Smooth muscle cell (in vitro differentiated cells): ENCODE measurements at regions not wholly inside any gene's neighbourhood (a gene's known extent, or its start where the extent isn't known, plus 50 kb on each side); places are given as distances from the start of the nearest gene placed in this dataset.
"Not testable (repeated sequence)": the region's sequence is repeated elsewhere in the genome, so short reads cannot be mapped to it uniquely, and the experiment has no call there.

Experiments used
- DNase-seq: peaks from one replicate; lab custom pipeline; 2025; ENCODE audit not compliant: unreplicated experiment; lab: John Stamatoyannopoulos, UW
- H2AFZ ChIP-seq: fragments of 200-600 bp; sonication (generic); 2 replicates; pipeline ENCODE4 v1.6.0; 2016; ENCODE audit warnings: antibody characterized with exemption, low read depth, mild to moderate bottlenecking
- H3F3A ChIP-seq: fragments of 200-600 bp; sonication (generic); 2 replicates; pipeline ENCODE4 v1.6.0; 2017; ENCODE audit warnings: antibody characterized with exemption, low read depth
- H3K27ac ChIP-seq: fragments of 200-600 bp; sonication (generic); 2 replicates; pipeline ENCODE4 v1.5.1; 2016; ENCODE audit warnings: low read depth, mild to moderate bottlenecking
- H3K27me3 ChIP-seq: fragments of 200-600 bp; sonication (generic); 2 replicates; pipeline ENCODE4 v1.6.1; 2016; ENCODE audit warnings: low read depth, mild to moderate bottlenecking
- H3K36me3 ChIP-seq: fragments of 200-600 bp; sonication (generic); 2 replicates; pipeline ENCODE4 v1.5.1; 2016; ENCODE audit warnings: low read depth
- H3K4me1 ChIP-seq: fragments of 200-600 bp; sonication (generic); 2 replicates; pipeline ENCODE4 v1.5.1; 2016; ENCODE audit warnings: low read depth
- H3K4me2 ChIP-seq: fragments of 200-600 bp; sonication (generic); 2 replicates; pipeline ENCODE4 v1.6.0; 2016; ENCODE audit warnings: mild to moderate bottlenecking
- H3K4me3 ChIP-seq: fragments of 200-600 bp; sonication (generic); 2 replicates; pipeline ENCODE4 v1.5.1; 2016; ENCODE audit warnings: mild to moderate bottlenecking
- H3K79me2 ChIP-seq: fragments of 200-600 bp; sonication (generic); 2 replicates; pipeline ENCODE4 v1.6.0; 2016; ENCODE audit warnings: low read depth, mild to moderate bottlenecking
- H3K9ac ChIP-seq: fragments of 200-600 bp; sonication (generic); 2 replicates; pipeline ENCODE4 v1.6.0; 2016; ENCODE audit warnings: low read depth
- H3K9me3 ChIP-seq: fragments of 200-600 bp; sonication (generic); replicated peaks from 2 replicates; pipeline ENCODE4 v1.5.1; 2016; ENCODE audit warnings: low read depth
- H4K20me1 ChIP-seq: fragments of 200-600 bp; sonication (generic); 2 replicates; pipeline ENCODE4 v1.6.0; 2016; ENCODE audit warnings: low read depth
- WGBS: methylation state at CpG from one replicate; pipeline ENCODE4 v1.1.7; 2016; ENCODE audit warnings: low lambda C conversion rate; 5-methylcytosine and 5-hydroxymethylcytosine counted together
- TF ChIP-seq, protein P1 (sequence below): fragments of 200-600 bp; sonication (generic); IDR thresholded peaks from 2 replicates; pipeline ENCODE4 v1.5.1; 2017; ENCODE audit warnings: borderline replicate concordance, mild to moderate bottlenecking, antibody characterized with exemption; ENCODE audit not compliant: insufficient read depth, poor library complexity, severe bottlenecking

DNA sequence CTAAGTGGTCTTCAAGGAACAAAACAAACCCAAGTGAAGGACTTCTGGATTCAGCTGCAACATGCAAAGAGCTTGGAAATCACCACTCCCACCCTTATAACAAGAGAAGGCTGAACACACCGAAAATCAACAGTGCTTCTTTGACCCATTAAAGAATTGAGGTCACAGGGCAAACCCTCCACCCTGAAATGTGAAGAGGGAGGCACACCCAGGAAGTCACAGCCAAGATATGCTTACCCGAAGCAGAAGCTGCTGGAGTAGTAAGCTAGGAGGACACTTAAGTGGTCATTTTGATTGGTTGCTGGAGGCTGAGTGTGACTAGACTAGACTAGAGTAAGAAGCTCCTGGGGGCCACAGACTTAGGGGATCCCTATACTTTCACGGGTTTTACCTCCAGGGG, 188.2 kb upstream of the SSTR4 start:
- H3K4me2 ChIP-seq, result no peak overlapping the region
- WGBS, result 68% methylated on average over 3 of the region's 3 CpGs
- no peaks in the 10 kb centered on the region for H3K4me1 ChIP-seq
- no peaks in the 10 kb centered on the region for H4K20me1 ChIP-seq
- no peak overlapping the region for H3K27ac ChIP-seq
- no peak overlapping the region for H3K9ac ChIP-seq
- TF ChIP-seq, protein P1, sequence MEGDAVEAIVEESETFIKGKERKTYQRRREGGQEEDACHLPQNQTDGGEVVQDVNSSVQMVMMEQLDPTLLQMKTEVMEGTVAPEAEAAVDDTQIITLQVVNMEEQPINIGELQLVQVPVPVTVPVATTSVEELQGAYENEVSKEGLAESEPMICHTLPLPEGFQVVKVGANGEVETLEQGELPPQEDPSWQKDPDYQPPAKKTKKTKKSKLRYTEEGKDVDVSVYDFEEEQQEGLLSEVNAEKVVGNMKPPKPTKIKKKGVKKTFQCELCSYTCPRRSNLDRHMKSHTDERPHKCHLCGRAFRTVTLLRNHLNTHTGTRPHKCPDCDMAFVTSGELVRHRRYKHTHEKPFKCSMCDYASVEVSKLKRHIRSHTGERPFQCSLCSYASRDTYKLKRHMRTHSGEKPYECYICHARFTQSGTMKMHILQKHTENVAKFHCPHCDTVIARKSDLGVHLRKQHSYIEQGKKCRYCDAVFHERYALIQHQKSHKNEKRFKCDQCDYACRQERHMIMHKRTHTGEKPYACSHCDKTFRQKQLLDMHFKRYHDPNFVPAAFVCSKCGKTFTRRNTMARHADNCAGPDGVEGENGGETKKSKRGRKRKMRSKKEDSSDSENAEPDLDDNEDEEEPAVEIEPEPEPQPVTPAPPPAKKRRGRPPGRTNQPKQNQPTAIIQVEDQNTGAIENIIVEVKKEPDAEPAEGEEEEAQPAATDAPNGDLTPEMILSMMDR, result no peak
- DNase-seq, result no peak
- H3K9me3 ChIP-seq, result peaks cover 7% of the 10 kb centered on the region
- H3K4me3 ChIP-seq, result no peak overlapping the region
- H3K79me2 ChIP-seq, result no peaks in the 10 kb centered on the region
- H2AFZ ChIP-seq, result no peak overlapping the region
- no peaks in the 10 kb centered on the region for H3F3A ChIP-seq
- peaks cover 3% of the 10 kb centered on the region for H3K27me3 ChIP-seq
- H3K36me3 ChIP-seq, result no peaks in the 10 kb centered on the region

DNA sequence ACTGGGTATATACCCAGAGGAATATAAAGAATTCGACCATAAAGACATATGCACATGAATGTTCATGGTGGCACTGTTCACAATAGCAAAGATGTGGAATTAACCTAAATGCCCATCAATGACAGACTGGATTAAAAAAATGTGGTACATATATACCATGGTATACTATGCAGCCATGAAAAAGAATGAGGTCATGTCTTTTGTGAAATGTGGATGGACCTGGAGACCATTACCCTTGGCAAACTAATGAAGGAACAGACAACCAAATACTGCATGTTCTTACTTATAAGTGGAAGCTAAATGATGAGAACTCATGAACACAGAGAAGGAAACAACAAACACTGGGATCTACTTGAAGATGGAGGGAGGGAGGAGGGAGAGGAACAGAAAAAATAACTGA, 186.7 kb upstream of the SSTR4 start:
- no peaks in the 10 kb centered on the region for H4K20me1 ChIP-seq
- H3K79me2 ChIP-seq, result no peaks in the 10 kb centered on the region
- H3K4me3 ChIP-seq, result no peak overlapping the region
- TF ChIP-seq, protein P1, result no peak
- H2AFZ ChIP-seq, result no peak overlapping the region
- no peaks in the 10 kb centered on the region for H3F3A ChIP-seq
- H3K9me3 ChIP-seq, result peaks cover 7% of the 10 kb centered on the region
- no peaks in the 10 kb centered on the region for H3K4me1 ChIP-seq
- H3K4me2 ChIP-seq, result no peak overlapping the region
- H3K27me3 ChIP-seq, result no peaks in the 10 kb centered on the region
- H3K36me3 ChIP-seq, result no peaks in the 10 kb centered on the region
- WGBS, result 79% methylated on average over 1 of the region's 1 CpG
- H3K9ac ChIP-seq, result no peak overlapping the region
- no peak overlapping the region for H3K27ac ChIP-seq
- DNase-seq, result no peak

DNA sequence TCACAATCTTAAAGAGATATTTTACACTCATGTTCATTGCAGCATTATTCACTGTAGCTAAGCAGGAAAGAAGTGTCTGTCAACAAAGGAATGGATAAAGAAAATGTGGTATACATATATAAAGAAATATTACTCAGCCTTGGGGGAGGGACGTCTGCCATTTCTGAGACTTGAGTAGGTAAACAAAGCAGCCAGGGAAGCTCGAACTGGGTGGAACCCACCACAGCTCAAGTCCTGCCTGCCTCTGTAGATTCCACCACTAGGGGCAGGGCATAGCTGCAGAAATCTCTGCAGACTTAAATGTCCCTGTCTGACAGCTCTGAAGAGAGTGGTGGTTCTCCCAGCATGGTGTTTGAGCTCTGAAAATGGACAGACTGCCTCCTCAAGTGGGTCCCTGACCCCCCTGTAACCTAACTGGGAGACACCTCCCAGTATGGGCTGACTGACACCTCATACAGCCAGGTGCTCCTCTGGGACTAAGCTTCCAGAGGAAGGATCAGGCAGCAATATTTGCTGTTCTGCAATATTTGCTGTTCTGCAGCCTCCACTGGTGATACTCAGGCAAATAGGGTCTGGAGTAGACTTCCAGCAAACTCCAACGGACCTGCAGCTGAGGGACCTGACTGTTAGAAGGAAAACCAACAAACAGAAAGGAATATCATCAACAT, 183.3 kb upstream of the SSTR4 start:
- H3K27ac ChIP-seq, H3K36me3 ChIP-seq, H3K4me1 ChIP-seq, H3F3A ChIP-seq, H3K27me3 ChIP-seq, H3K79me2 ChIP-seq, H3K9me3 ChIP-seq, H4K20me1 ChIP-seq, H3K4me3 ChIP-seq, H2AFZ ChIP-seq, DNase-seq, H3K9ac ChIP-seq, H3K4me2 ChIP-seq: not testable (repeated sequence)
- 8% methylated on average over 3 of the region's 3 CpGs for WGBS
- TF ChIP-seq, protein P1, result peak; percentile 60
